GM21737 (cell line): ENCODE measurements at regions not wholly inside any gene's neighbourhood (a gene's known extent, or its start where the extent isn't known, plus 50 kb on each side); places are given as distances from the start of the nearest gene placed in this dataset.

ENCODE experiments used
- ATAC-seq: cut with Tn5 transposase; IDR thresholded peaks from one replicate; pipeline ENCODE4 v1.9.1; 2021; ENCODE audit warnings: mild to moderate bottlenecking, moderate library complexity; ENCODE audit not compliant: unreplicated experiment

- peak; percentile 89 for ATAC-seq
Measured at GRCh38 chr6:71420693-71421328, 132.2 kb downstream of the OGFRL1 start.

- ATAC-seq = no peak
Measured at GRCh38 chr6:71421611-71422010, 133.0 kb downstream of the OGFRL1 start.

GRCh38 chr6:71430018-71430417, 141.4 kb downstream of the OGFRL1 start:
- ATAC-seq = no peak

GRCh38 chr6:71433441-71433840, 144.8 kb downstream of the OGFRL1 start:
- no peak for ATAC-seq

- ATAC-seq = no peak
Measured at GRCh38 chr6:71444222-71444621, 155.6 kb downstream of the OGFRL1 start.

- no peak for ATAC-seq
Measured at GRCh38 chr6:71446057-71446456, 157.4 kb downstream of the OGFRL1 start.

- ATAC-seq = no peak
Measured at GRCh38 chr6:71446470-71446869, 157.9 kb downstream of the OGFRL1 start.

- no peak for ATAC-seq
Measured at GRCh38 chr6:71452697-71453370, 164.2 kb downstream of the OGFRL1 start.

GRCh38 chr6:71453371-71453706, 164.7 kb downstream of the OGFRL1 start:
- ATAC-seq = no peak

- no peak for ATAC-seq
Measured at GRCh38 chr6:71454056-71454455, 165.4 kb downstream of the OGFRL1 start.

GRCh38 chr6:71457929-71458328, 169.3 kb downstream of the OGFRL1 start:
- ATAC-seq = no peak

- ATAC-seq = no peak
Measured at GRCh38 chr6:71459162-71459561, 170.6 kb downstream of the OGFRL1 start.

GRCh38 chr6:71460933-71461332, 172.3 kb downstream of the OGFRL1 start:
- no peak for ATAC-seq

- no peak for ATAC-seq
Measured at GRCh38 chr6:71463061-71463460, 174.4 kb downstream of the OGFRL1 start.

GRCh38 chr6:71465096-71465495, 176.5 kb downstream of the OGFRL1 start:
- no peak for ATAC-seq

GRCh38 chr6:71466362-71466761, 177.8 kb downstream of the OGFRL1 start:
- ATAC-seq = no peak

GRCh38 chr6:71468038-71468437, 179.4 kb downstream of the OGFRL1 start:
- ATAC-seq = no peak

GRCh38 chr6:71468841-71469700, 180.5 kb downstream of the OGFRL1 start:
- ATAC-seq = no peak

GRCh38 chr6:71471718-71472117, 183.1 kb downstream of the OGFRL1 start:
- ATAC-seq = no peak

GRCh38 chr6:71473926-71474325, 185.3 kb downstream of the OGFRL1 start:
- ATAC-seq = no peak

- ATAC-seq = no peak
Measured at GRCh38 chr6:71474942-71475341, 186.3 kb downstream of the OGFRL1 start.

- ATAC-seq = no peak
Measured at GRCh38 chr6:71476371-71476770, 187.8 kb downstream of the OGFRL1 start.
